ENCODE measurements at regions not wholly inside any gene's neighbourhood (a gene's known extent, or its start where the extent isn't known, plus 50 kb on each side); places are given as distances from the start of the nearest gene placed in this dataset.
"Not testable (repeated sequence)": the region's sequence is repeated elsewhere in the genome, so short reads cannot be mapped to it uniquely, and the experiment has no call there.

DNA sequence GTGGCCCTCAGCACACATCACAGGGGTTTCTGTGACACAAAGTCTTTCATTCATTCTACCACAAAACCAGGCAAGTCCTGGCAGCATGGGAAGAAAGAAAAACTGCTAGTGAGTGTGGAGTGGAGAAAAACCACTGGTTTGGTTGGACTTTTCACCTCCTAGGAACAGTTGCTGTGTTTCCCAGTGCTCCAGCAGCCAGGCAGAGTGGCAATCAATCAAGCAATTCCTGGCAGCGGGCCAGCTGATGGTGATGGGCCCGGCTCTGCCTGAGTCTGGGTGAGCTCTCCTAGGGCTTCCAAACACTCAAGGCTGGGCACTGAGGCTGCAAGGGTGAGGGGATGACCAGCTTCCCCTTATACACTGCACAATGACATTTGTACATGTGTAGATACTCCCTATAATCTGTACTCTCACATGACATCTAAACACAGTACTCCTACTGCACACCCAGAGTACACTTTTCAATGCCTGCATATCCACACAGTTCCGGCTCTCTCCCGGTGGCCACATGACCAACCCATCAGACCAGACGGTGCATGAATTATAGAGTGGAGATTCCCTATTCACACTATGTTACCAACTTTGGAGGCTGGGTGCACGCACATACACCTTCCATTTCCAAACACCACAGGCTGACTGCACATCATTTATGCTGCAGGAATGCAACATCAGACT lies 156.6 kb downstream of the UNC5CL start:
- DNase-seq: peak; percentile 70

DNA sequence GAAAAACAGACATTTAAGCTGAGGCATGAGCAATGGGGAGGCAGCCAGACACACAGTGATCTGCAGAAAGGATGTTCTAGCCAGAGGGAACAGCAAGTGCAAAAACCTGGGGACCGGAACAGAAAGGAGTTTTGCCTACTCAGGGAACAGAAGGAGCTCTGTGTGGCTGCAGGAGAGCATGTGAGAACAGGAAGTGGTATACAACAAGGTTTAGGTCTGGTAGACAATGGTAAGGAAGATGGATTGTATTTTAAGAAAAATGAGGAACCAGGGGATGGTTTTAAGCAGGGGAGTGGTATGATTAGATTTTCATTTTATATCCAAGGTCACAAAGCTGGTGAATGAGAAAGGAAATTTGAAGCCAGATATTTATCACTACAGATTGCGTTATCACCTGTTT lies 157.5 kb downstream of the UNC5CL start:
- no peak for DNase-seq

DNA sequence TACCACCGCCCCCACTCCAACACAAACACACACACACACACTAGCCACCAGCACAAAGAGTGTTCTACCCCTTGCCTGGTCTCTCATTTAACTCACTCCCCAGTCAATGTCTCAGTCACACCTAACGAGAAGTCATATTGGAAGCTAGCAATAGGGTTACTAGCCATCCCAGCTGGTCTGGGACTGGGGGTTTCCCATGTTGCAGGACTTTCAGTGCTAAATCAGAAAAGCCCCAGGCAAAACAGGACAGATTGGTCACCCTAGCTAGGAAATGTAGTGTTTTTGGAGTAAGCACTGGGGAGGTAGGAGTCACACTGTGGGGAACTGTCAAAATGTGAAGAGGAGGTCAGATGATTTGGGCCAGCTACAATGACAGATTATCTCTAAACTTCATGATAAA lies 158.1 kb downstream of the UNC5CL start:
- no peak for DNase-seq

DNA sequence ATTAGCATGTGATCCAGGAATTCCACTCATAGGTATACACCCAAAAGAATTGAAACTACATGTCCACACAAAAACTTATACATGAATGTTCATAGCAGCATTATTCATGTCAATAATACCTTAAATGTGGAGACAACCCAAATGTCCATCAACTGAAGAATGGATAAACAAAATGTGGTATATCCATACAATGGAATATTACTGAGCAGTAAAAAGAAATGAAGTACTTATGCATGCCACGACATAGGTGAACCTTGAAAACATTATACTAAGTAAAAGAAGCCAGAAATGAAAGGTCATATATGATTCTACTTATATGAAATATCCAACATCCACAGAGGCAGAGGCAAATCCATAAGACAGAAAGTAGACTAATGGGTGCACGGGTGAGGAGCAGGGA lies 159.9 kb downstream of the UNC5CL start:
- no peak for DNase-seq

DNA sequence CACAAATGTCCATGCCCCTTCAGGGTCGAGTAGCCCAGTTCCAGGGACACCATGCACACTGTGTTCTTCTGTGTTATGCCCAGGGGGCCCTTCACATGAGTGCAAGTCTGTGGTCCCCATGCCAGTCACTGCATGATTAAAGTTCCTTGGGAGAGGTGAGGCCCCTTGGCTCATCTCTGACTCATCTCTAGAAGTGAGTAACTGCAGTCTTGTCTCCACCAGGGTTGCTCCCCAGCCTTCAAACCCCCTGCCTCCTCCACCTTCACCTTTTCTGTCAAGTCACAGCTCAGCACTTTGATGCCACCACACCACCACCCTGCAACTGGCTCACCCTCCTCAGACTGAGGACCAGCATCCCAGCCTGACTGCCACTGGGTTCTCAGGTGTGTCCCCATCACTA lies 161.7 kb downstream of the UNC5CL start:
- DNase-seq: no peak

DNA sequence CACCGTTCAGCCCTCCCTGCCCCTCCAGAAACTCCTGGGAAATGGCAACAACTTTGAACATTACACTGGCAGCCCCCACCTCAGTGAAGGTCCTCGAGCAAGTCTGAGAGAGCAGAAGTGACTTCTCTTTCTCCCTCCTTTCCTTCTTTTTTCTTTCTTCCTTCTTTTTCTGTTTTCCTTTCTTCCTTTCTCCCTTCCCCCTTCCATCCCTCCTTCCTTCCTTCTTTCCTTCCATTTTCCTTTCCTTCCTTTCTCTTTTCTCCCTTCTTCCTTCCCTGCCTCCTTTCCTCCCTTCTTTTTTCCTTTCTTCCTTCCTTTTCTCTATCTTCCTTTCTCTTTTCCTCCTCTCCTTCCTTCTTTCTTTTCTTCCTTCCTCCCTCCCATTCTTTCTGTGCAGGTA lies 162.7 kb downstream of the UNC5CL start:
- no peak for DNase-seq

DNA sequence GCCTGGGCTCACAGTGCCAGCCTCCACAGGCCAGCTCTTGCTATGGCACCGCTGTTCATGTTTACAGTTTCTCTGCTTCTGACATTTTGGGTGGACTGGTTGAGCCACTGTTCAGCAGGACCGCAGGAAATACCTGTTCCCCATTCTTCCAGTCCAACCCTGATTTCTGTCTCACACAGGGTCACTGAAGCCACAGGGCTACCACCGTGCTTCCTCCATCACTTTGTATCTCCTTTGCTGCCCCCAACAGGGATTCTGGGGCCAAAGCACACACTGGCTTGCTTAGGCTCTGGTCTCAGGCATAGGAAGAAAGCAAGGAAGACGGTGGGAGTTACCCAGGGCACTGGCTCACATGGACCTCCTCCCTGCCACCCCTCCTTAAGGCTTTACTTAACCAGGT lies 164.5 kb downstream of the UNC5CL start:
- no peak for DNase-seq

DNA sequence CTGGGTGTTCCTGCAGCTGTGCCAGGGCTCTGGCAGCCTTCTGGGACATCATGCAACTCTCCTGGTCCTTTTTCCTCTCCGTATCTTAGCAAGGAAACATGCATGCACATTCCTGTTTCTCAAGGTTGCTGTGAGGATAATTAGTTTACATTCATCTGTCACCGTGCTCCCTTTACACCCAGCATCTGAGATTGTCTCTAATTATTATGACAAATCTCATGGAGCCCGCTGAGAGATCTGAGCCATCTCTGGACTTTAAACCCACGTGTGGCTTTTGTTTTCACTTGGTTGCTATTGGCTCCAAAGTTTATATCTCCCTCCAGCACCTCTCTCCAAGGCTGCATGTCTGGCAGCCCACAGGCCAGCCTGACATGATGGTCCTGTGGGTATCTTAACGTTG lies 167.6 kb downstream of the UNC5CL start:
- no peak for DNase-seq

DNA sequence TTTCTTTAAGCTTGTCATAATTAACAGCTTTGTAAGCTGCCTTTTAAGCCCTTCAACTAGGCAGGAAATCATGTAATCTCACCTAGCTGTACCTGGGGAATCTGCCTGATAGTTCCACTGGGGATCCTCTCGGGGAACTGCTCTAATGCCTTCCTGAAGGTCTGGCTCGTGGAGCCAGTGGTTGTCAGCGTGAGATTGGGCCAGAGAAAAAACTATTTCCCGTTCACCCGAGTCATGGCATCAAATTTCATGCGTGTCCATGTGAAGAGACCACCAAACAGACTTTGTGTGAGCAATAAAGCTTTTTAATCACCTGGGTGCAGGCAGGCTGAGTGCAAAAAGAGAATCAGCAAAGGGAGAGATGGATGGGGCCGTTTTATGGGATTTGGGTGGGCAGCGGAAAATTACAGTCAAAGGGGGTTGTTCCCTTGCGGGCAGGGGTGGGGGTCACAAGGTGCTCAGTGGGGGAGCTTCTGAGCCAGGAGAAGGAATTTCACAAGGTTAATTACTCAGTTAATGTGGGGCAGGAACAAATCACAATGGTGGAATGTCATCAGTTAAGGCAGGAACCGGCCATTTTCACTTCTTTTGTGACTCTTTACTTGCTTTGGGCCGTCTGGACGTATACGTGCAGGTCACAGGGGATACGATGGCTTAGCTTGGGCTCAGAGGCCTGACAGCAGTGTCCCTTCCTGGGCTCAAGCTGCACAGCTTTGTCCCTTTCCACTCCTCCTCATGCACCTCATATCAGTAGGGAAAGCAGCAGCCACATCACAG lies 170.7 kb downstream of the UNC5CL start:
- not testable (repeated sequence) for DNase-seq

DNA sequence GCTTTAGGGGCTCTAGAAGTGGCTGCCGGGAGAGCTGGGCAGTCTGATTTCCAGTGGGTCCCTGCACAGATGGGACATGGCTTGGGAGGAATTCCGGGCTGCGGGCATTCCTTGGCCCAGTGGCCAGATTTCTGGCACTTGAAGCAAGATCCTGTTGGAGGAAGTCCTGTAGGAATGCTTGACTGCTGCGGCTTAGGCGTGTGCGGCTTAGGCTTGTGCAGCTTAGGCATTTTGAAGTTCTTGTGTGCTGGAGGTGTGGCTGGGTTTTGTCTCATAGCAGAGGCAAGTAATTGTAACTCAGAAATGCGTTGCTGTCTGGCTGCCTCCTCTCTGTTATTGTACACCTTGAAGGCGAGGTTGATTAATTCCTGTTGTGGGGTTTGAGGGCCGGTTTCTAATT lies 171.5 kb downstream of the UNC5CL start:
- not testable (repeated sequence) for DNase-seq

DNA sequence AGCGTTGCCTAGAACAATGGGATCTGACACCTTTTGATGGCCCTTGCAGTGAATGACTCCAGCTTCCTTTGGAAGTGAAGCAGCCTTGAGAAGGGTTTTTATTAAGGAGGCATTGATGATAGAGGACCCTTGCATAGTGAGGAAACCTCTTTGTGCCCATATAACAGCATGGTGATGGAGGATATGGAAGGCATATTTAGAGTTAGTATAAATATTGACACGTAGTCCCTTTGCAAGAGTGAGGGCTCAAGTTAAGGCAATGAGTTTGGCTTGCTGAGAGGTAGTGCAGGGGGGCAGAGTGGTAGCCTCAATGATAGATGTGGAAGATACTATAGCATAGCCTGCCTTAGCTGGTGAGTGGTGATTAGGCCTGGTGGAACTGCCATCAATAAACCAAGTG lies 173.8 kb downstream of the UNC5CL start:
- not testable (repeated sequence) for DNase-seq

DNA sequence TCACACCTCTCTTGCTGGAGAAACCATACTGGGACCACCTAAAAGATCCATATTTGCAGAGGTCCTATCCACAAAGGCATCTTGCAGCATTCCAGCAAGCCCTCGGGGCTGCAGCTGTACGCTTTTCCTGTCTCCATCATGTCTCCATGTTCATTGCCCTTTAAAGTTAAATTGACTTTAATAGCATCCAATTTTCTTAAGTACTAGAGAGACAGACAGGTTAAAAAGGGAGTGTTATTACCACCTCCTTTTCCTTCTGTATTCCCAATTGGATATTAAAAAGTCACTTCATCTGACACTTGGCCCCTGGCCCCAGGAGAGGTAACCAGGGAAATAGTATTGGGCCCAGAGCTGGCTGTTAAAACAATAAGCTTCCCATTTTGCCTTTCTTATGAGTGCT lies 178.6 kb downstream of the UNC5CL start:
- DNase-seq: no peak

DNA sequence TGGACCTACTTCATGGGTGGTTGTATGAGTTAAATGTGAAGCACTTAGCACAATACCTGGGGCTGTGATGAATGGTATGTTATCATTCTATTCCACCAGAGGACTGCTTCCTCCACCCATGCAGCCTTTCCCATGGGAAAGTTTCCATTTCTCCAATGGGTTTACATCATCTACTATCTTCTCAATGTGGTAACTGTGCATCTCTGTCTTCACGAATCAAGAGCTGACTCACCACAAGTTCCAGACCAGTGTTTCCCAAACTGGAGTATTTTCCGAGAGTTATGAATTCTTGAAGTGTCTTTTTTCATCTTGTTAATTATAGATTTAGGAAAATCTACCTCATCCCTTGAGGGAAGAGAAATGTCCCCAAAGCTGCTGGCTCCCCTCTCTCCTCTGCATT lies 182.8 kb downstream of the UNC5CL start:
- no peak for DNase-seq

DNA sequence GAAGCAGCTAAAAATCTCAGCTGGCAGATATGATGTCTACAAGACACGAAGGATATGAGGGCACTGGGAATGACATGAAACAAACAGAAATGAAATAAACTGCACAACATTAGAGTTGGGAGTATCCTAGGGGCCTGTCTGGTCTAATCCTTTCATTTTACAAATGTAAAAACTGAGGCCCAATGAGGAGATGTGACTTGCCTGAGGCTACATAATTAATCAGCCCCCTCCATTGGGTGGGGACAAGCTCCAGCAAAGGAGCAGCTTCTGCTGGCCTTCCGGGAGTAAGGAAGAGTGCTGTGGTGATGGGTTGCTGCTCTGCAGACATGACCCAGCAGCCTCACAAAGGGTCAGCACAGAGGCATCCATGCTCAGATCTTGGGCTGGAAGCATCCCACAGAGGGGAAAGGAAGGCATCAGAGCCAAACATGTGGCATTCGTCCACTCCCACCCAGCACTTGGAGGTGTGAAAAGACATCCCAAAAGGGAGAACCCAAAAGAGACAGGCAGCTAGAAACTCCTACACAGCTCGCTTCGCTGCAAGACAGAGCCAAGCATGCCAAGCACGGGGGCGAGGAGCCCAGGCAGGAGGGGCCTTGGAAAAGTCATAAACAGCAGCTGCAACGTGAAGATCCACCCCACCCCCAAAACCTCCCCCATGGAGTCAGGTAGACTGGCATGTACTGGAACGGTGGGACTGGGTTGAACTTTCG lies 183.7 kb downstream of the UNC5CL start:
- no peak for DNase-seq

DNA sequence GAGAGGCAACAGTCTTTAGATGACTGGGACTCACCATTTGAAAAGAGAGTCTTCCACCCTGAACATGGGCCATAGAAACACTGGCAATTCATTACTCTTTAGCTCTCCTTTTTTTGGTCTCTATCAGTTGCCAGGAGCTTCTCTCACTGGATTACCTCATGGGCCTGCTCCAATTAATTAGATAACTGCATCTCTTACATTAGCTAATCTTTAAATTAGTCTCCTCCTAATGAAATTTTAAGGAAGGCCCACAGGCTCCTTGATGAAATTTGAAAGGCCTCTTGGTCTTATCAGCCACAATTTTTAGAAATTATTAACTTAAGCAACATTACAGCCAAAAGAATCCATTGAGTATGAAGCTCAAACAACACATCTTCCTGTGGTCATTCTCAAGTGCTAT lies 184.4 kb downstream of the UNC5CL start:
- no peak for DNase-seq

DNA sequence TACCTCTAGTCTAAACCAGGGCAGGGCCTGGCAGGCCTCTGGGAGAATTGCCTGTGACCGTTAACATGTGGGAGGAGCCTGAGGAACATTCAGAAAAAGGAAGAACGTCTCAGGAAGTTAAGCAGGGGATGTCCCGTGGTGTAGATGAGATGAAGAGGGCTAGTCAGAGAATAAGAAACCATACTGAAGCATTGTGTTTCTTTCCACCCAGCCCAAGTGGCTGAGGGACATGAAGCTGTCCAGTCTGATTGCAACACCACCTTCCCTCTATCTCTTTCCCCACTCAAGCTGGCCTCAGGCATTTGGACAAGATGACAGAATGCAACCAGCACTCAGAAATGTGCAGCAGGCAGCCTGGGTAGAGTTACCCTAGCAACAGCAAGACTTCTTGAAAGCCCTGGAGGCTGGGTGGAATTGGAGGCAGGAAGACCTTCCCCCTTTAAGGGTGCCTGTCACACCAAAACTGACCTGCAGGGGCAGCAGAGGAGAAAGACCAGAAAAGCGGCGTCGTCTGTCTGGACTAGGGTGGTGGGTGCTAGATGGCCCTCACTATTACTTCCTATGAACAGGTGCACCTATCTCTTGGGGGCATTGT lies 186.1 kb downstream of the UNC5CL start:
- DNase-seq: no peak

DNA sequence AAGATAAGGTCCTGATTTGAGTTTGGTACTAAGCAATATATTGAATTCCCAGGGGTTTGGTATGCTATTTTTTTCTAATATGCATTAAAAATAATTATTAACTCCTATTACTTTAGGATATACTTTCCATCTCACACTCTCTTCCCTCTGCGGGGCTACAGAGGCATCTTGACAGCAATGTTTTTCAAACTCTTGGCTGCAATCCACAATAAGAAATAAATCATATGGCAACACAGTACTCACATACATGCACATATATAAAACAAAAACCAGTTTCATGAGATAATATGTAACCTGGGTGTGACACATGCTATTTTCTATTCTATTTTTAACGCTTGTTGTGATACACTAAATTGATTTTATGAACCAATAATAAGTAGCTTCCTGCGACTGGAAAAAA lies 189.5 kb downstream of the UNC5CL start:
- no peak for DNase-seq

DNA sequence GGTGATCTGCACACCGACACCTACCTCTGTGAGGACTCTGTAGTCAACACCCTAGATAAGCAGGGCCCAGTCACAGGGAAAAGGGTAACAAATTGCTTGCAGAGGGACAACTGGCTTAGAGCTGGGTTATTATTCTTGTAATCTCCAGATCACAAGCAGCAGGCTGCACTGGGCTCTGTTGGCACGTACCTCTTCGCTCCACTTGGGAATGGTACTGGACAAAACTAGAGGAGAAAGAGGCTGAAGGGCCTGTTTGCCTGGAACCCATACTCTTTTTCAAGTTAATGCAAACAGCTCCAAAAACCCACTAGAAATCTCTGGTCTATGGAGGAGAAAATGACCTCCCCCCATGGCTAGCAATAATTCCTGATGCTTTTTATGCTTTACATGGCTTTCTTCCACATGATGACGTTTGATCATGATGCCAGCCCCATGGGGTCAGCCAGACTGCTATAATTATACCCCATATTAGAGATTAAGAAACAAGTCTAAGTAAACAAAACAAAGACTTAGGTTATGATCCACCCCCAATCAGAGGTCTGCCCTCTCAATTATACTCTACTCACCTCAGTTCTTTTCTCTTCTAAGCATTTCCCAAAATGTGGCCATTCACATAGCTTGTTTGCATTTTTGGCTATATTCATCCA lies 190.0 kb downstream of the UNC5CL start:
- no peak for DNase-seq

DNA sequence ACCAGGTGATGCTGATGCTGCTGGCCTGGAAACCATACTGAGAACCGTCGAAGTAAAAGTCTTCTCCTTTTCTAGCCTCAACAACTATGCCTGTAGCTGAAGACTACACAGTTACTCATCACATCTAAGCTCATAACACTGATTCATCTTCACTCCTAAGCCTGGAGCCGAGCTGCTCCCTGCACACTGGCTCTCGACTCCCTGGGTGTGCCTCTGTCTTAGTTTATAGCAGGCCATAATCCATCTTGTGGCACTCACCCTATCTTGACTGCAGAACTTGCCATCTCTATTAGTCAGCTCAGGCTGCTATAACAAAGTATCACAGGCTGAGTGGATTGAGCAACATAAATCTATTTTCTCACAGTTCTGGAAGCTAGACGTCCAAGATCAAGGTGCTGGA lies 191.0 kb downstream of the UNC5CL start:
- DNase-seq: no peak

DNA sequence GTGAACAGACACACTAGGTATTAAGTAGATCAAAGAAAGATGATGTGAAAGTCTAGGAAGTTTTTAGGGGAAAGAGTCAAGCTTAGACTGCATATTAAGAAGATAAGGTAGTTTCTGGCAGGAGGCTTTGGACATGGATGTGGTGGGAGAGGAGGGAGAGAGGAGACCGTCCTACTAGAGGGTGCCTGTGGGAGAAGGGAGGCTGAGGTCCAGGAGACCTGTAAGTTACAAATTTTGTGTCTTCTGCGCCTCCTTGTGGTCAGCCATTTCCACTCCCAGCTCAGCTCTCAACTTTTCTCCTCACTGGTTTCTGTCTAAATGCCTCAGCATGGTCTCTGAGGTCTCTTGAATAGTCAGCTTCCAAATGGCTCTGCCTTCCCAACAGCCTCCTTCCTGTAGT lies 193.5 kb downstream of the UNC5CL start:
- no peak for DNase-seq

DNA sequence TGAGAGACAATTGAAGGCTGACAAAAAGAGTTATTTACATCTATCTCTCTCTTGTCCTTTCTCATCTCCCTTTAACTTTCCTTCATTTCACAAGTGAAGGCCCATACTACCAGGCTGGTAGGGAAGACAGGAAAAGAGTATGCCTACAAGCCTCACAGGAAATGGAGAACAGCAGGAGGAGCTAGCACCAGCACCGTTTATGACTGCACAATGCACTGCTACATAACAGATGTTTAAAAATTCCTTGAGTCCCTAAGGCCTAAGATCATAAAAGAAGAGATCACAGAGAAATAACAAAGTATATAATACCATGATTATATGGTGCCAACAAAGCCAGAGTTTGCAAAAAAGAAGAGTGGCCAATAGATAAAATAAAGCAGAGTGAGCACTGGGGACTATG lies 194.8 kb downstream of the UNC5CL start:
- no peak for DNase-seq

DNA sequence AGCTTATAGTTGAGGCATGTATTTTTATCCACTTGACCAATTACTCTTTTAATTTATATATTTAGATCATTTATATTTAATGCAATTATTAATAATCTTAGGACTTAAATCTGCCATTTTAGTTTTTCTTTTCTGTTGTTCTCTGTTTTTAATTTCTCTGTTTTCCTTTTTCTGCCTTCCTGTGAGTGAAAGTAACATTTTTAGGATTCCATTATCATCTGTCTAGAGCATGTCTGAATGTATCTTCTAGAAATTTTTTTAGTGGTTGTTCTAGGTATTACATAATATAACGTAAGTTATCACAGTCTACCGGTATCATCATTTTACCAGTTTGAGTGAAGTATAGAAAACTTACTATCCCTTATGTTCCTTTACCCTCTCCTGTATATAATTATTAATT lies 197.3 kb downstream of the UNC5CL start:
- DNase-seq: no peak

DNA sequence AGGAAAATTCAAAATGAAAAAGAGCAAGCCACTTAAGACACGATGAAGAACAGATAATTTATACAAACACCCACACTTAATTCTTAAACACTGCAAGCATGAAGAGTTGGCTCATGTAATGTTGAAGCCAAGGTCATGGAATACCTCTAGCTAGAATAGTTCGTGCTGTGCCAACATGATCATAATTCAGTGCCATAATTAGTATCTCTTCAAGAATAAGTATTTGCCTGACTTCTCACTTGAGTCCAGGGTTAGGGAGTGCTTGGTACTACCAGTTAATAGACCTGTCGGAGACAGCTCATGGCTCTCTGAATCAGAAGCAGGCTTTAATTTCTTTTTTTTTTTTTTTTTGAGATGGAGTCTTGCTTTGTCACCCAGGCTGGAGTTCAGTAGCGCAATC lies 206.3 kb downstream of the UNC5CL start:
- no peak for DNase-seq

All from NCI-H2171 (cell line).